ENCODE measurements at regions not wholly inside any gene's neighbourhood (a gene's known extent, or its start where the extent isn't known, plus 50 kb on each side); places are given as distances from the start of the nearest gene placed in this dataset.

DNA sequence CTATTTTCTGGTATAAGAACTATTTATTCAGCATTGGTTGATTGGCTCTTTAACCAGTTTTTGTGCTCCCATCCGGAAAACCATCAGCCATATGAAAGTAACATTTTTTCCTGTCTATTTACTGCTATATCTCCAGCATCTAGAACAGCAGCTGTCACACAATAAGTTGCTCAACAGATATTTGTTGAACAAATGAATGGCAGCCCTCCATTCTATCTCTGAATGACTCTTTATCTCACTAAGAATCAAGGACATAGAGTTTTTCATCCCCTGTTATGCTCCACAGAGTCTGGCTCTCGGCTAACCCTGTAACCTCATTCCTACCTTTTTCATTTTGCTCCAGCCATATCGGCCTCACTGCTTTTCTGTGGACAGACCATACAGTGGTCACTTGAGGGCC, 145.5 kb downstream of the SLITRK6 start:
- no peak for TF ChIP-seq POLR2AphosphoS5 (IDR thresholded peaks at IDR 0.05)
- no peak for TF ChIP-seq POLR2A (IDR thresholded peaks at IDR 0.05)
